Activated CD8-positive, alpha-beta memory T cell treated with anti-CD3 and anti-CD28 coated beads, Interleukin-2, amount 10 ng/mL, durations not matched to agents 7 days and 5 days (primary cell): ENCODE measurements at regions not wholly inside any gene's neighbourhood (a gene's known extent, or its start where the extent isn't known, plus 50 kb on each side); places are given as distances from the start of the nearest gene placed in this dataset.

Experiments
- ATAC-seq: fragments of 150-1000 bp; cut with Tn5 transposase; one replicate; pipeline ENCODE4 v1.10.0; 2021; ENCODE audit warnings: moderate library complexity
- CTCF ChIA-PET: fragments of 350-600 bp; sonication (Branson Sonifier 250); formaldehyde crosslinking; loops from one replicate; lab custom pipeline; 2021; ENCODE audit warnings: antibody characterized with exemption; lab: Charles Lee
- DNase-seq: peaks from one replicate; pipeline ENCODE4 v3.0.0-alpha.2; 2020
- H3K27ac Mint-ChIP-seq: one replicate; pipeline ENCODE4 v1.8.0; 2021; ENCODE audit warnings: mild to moderate bottlenecking, mixed read lengths
- H3K27me3 Mint-ChIP-seq: one replicate; pipeline ENCODE4 v1.8.0; 2021; ENCODE audit warnings: mixed read lengths
- H3K36me3 Mint-ChIP-seq: one replicate; pipeline ENCODE4 v1.8.0; 2021; ENCODE audit warnings: mild to moderate bottlenecking, mixed read lengths
- H3K4me1 Mint-ChIP-seq: one replicate; pipeline ENCODE4 v1.8.0; 2021; ENCODE audit warnings: mixed read lengths
- H3K4me3 Mint-ChIP-seq: one replicate; pipeline ENCODE4 v1.8.0; 2021; ENCODE audit warnings: mild to moderate bottlenecking, moderate library complexity, mixed read lengths
- H3K9me3 Mint-ChIP-seq: one replicate; pipeline ENCODE4 v1.8.0; 2022; ENCODE audit warnings: low read depth, mixed read lengths

GRCh38 chr14:73787486-73788316 is 63.9 kb upstream of the PTGR2 start:
- no peak for ATAC-seq
- H3K4me1 Mint-ChIP-seq = peaks cover 50% of the 10 kb centered on the region
- CTCF ChIA-PET = interaction anchor here (0.5 to 6.7 kb wide), 17 partner anchors 9 to 59 kb away, joined by 3 to 97 read pairs (median 5); a partner anchor contains a TSS
- H3K27ac Mint-ChIP-seq = peak overlapping the region; percentile 96
- H3K9me3 Mint-ChIP-seq = no peaks in the 10 kb centered on the region
- H3K36me3 Mint-ChIP-seq = peaks cover 6% of the 10 kb centered on the region
- DNase-seq = peak; percentile 55
- H3K27me3 Mint-ChIP-seq = no peaks in the 10 kb centered on the region
- H3K4me3 Mint-ChIP-seq = peak overlapping the region; percentile 85

GRCh38 chr14:73786636-73787485 is 64.8 kb upstream of the PTGR2 start:
- ATAC-seq (peak; percentile 66), DNase-seq (peak; percentile 76)
- peaks cover 11% of the 10 kb centered on the region for H3K36me3 Mint-ChIP-seq
- peaks cover 56% of the 10 kb centered on the region for H3K4me1 Mint-ChIP-seq
- H3K27me3 Mint-ChIP-seq = no peaks in the 10 kb centered on the region
- H3K9me3 Mint-ChIP-seq = no peaks in the 10 kb centered on the region
- H3K27ac Mint-ChIP-seq = peak overlapping the region; percentile 96
- CTCF ChIA-PET = interaction anchor here (0.7 to 6.7 kb wide), 15 partner anchors 9 to 194 kb away, joined by 3 to 97 read pairs (median 10); partner anchors contain the start of gene ACOT4
- H3K4me3 Mint-ChIP-seq = peak overlapping the region; percentile 85

GRCh38 chr14:73785834-73786635 is 65.6 kb upstream of the PTGR2 start:
- Mint-ChIP-seq H3K27ac (peak overlapping the region; percentile 95), H3K36me3 (peaks cover 11% of the 10 kb centered on the region), H3K4me3 (peak overlapping the region; percentile 85), H3K9me3 (no peaks in the 10 kb centered on the region), H3K4me1 (peaks cover 56% of the 10 kb centered on the region), H3K27me3 (no peaks in the 10 kb centered on the region)
- peak; percentile 67 for ATAC-seq
- CTCF ChIA-PET = interaction anchor here (0.6 to 6.7 kb wide), 19 partner anchors 8 to 194 kb away, joined by 3 to 97 read pairs (median 10); partner anchors contain the start of gene ACOT4
- peak; percentile 88 for DNase-seq

GRCh38 chr14:73785336-73785833 is 66.2 kb upstream of the PTGR2 start:
- DNase-seq (no peak), ATAC-seq (no peak)
- CTCF ChIA-PET = interaction anchor here (1.2 to 6.7 kb wide), 14 partner anchors 11 to 58 kb away, joined by 3 to 97 read pairs (median 10); a partner anchor contains a TSS
- Mint-ChIP-seq H3K27me3 (no peaks in the 10 kb centered on the region), H3K4me3 (peak overlapping the region; percentile 85), H3K9me3 (no peaks in the 10 kb centered on the region), H3K36me3 (peaks cover 16% of the 10 kb centered on the region), H3K4me1 (peaks cover 59% of the 10 kb centered on the region), H3K27ac (peak overlapping the region; percentile 95)

GRCh38 chr14:73784988-73785313 is 66.7 kb upstream of the PTGR2 start:
- Mint-ChIP-seq H3K4me3 (peak overlapping the region; percentile 85), H3K4me1 (peaks cover 62% of the 10 kb centered on the region), H3K27me3 (no peaks in the 10 kb centered on the region), H3K9me3 (no peaks in the 10 kb centered on the region), H3K27ac (peak overlapping the region; percentile 95), H3K36me3 (peaks cover 20% of the 10 kb centered on the region)
- DNase-seq = no peak
- CTCF ChIA-PET = interaction anchor here (1.1 to 6.7 kb wide), 14 partner anchors 12 to 57 kb away, joined by 3 to 97 read pairs (median 10); a partner anchor contains a TSS
- ATAC-seq = no peak

GRCh38 chr14:73784181-73784987 is 67.2 kb upstream of the PTGR2 start:
- Mint-ChIP-seq H3K4me1 (peaks cover 62% of the 10 kb centered on the region), H3K27ac (peak overlapping the region; percentile 95), H3K9me3 (no peaks in the 10 kb centered on the region), H3K27me3 (no peaks in the 10 kb centered on the region), H3K36me3 (peaks cover 20% of the 10 kb centered on the region), H3K4me3 (peak overlapping the region; percentile 85)
- peak; percentile 18 for ATAC-seq
- DNase-seq = peak; percentile 61
- CTCF ChIA-PET = interaction anchor here (0.7 to 6.7 kb wide), 12 partner anchors 11 to 57 kb away, joined by 3 to 97 read pairs (median 8); a partner anchor contains a TSS

- Mint-ChIP-seq H3K36me3 (peaks cover 22% of the 10 kb centered on the region), H3K9me3 (no peaks in the 10 kb centered on the region), H3K4me3 (peak overlapping the region; percentile 85), H3K4me1 (peaks cover 54% of the 10 kb centered on the region), H3K27me3 (no peaks in the 10 kb centered on the region), H3K27ac (peak overlapping the region; percentile 95)
- DNase-seq (no peak), ATAC-seq (no peak)
- CTCF ChIA-PET = interaction anchor here (0.7 to 6.7 kb wide), 4 partner anchors 12 to 55 kb away, joined by 3 to 97 read pairs (median 24); a partner anchor contains a TSS
These were observed 68.4 kb upstream of the PTGR2 start for GRCh38 chr14:73783107-73783727.

GRCh38 chr14:73782623-73783022 is 68.4 kb upstream of the PNMA1 start:
- Mint-ChIP-seq H3K9me3 (no peaks in the 10 kb centered on the region), H3K27me3 (no peaks in the 10 kb centered on the region), H3K36me3 (peaks cover 22% of the 10 kb centered on the region), H3K4me3 (no peak overlapping the region), H3K4me1 (peaks cover 51% of the 10 kb centered on the region), H3K27ac (peak overlapping the region; percentile 95)
- ATAC-seq (no peak), DNase-seq (no peak)
- CTCF ChIA-PET = interaction anchor here (3.5 kb wide), 1 partner anchor 11 kb away, joined by 15 read pairs; no protein-coding TSS in a partner anchor

GRCh38 chr14:73780896-73781295 is 66.7 kb upstream of the PNMA1 start:
- peaks cover 20% of the 10 kb centered on the region for H3K36me3 Mint-ChIP-seq
- DNase-seq (no peak), ATAC-seq (no peak)
- peaks cover 60% of the 10 kb centered on the region for H3K4me1 Mint-ChIP-seq
- no peak overlapping the region for H3K27ac Mint-ChIP-seq
- H3K9me3 Mint-ChIP-seq = no peaks in the 10 kb centered on the region
- H3K4me3 Mint-ChIP-seq = no peak overlapping the region
- CTCF ChIA-PET = interaction anchor here (0.9 to 3.5 kb wide), 4 partner anchors 10 to 35 kb away, joined by 3 to 15 read pairs (median 3); no protein-coding TSS in a partner anchor
- H3K27me3 Mint-ChIP-seq = no peaks in the 10 kb centered on the region

- H3K4me3 Mint-ChIP-seq = no peak overlapping the region
- H3K9me3 Mint-ChIP-seq = no peaks in the 10 kb centered on the region
- H3K36me3 Mint-ChIP-seq = peaks cover 20% of the 10 kb centered on the region
- ATAC-seq (no peak), DNase-seq (no peak)
- no peak overlapping the region for H3K27ac Mint-ChIP-seq
- no peaks in the 10 kb centered on the region for H3K27me3 Mint-ChIP-seq
- CTCF ChIA-PET = interaction anchor here (0.9 to 3.5 kb wide), 4 partner anchors 9 to 34 kb away, joined by 3 to 15 read pairs (median 3); no protein-coding TSS in a partner anchor
- H3K4me1 Mint-ChIP-seq = peaks cover 60% of the 10 kb centered on the region
These were observed 66.2 kb upstream of the PNMA1 start for GRCh38 chr14:73780391-73780790.

GRCh38 chr14:73778736-73779135 is 64.6 kb upstream of the PNMA1 start:
- peaks cover 20% of the 10 kb centered on the region for H3K36me3 Mint-ChIP-seq
- DNase-seq = no peak
- CTCF ChIA-PET = interaction anchor here (0.6 to 2.3 kb wide), 5 partner anchors 10 to 49 kb away, joined by 3 to 7 read pairs (median 4); no protein-coding TSS in a partner anchor
- no peak for ATAC-seq
- H3K27ac Mint-ChIP-seq = no peak overlapping the region
- no peaks in the 10 kb centered on the region for H3K27me3 Mint-ChIP-seq
- peaks cover 60% of the 10 kb centered on the region for H3K4me1 Mint-ChIP-seq
- H3K4me3 Mint-ChIP-seq = no peak overlapping the region
- H3K9me3 Mint-ChIP-seq = no peaks in the 10 kb centered on the region
